HL-60 (cell line): ENCODE measurements at regions not wholly inside any gene's neighbourhood (a gene's known extent, or its start where the extent isn't known, plus 50 kb on each side); places are given as distances from the start of the nearest gene placed in this dataset.

Experiments used
- CTCF ChIP-seq: IDR thresholded peaks from one replicate; pipeline ENCODE4 v1.5.1; 2011; ENCODE audit warnings: low read length, control low read depth, inconsistent platforms; ENCODE audit not compliant: insufficient read depth
- POLR2AphosphoS5 ChIP-seq: IDR thresholded peaks from 2 replicates; pipeline ENCODE4 v1.6.1; 2012; ENCODE audit warnings: low read depth
- REST ChIP-seq: IDR thresholded peaks from 2 replicates; pipeline ENCODE4 v1.6.1; 2012; ENCODE audit warnings: low read depth; ENCODE audit not compliant: insufficient replicate concordance
- SPI1 ChIP-seq: IDR thresholded peaks from 2 replicates; pipeline ENCODE4 v1.6.1; 2012; ENCODE audit warnings: low read depth, mild to moderate bottlenecking, borderline replicate concordance

- TF ChIP-seq POLR2AphosphoS5 (no peak), CTCF (no peak), SPI1 (no peak), REST (no peak)
Observed at GRCh38 chr12:102567031-102567985, 86.9 kb upstream of the IGF1 start.
